ENCODE measurements at regions not wholly inside any gene's neighbourhood (a gene's known extent, or its start where the extent isn't known, plus 50 kb on each side); places are given as distances from the start of the nearest gene placed in this dataset.
"Not testable (repeated sequence)": the region's sequence is repeated elsewhere in the genome, so short reads cannot be mapped to it uniquely, and the experiment has no call there.

- DNase-seq, result no peak
Measured at GRCh38 chr11:90722552-90723190, 499.8 kb upstream of the CHORDC1 start.

GRCh38 chr11:90717522-90717921, 494.7 kb upstream of the CHORDC1 start:
- no peak for DNase-seq

GRCh38 chr11:90705661-90706060, 482.8 kb upstream of the CHORDC1 start:
- DNase-seq, result no peak

- no peak for DNase-seq
Measured at GRCh38 chr11:90704510-90704909, 481.7 kb upstream of the CHORDC1 start.

GRCh38 chr11:90701716-90702115, 478.9 kb upstream of the CHORDC1 start:
- DNase-seq, result no peak

- DNase-seq, result no peak
Measured at GRCh38 chr11:90700789-90701439, 478.1 kb upstream of the CHORDC1 start.

- no peak for DNase-seq
Measured at GRCh38 chr11:90699791-90700400, 477.0 kb upstream of the CHORDC1 start.

GRCh38 chr11:90698238-90698637, 475.4 kb upstream of the CHORDC1 start:
- DNase-seq, result no peak

- not testable (repeated sequence) for DNase-seq
Measured at GRCh38 chr11:90675496-90675895, 452.6 kb upstream of the CHORDC1 start.

- DNase-seq, result no peak
Measured at GRCh38 chr11:90669094-90669493, 446.2 kb upstream of the CHORDC1 start.

- DNase-seq, result no peak
Measured at GRCh38 chr11:90668502-90668901, 445.7 kb upstream of the CHORDC1 start.

GRCh38 chr11:90661233-90661632, 438.4 kb upstream of the CHORDC1 start:
- DNase-seq, result no peak

GRCh38 chr11:90656171-90656570, 433.3 kb upstream of the CHORDC1 start:
- DNase-seq, result no peak

GRCh38 chr11:90650153-90650552, 427.3 kb upstream of the CHORDC1 start:
- DNase-seq, result no peak

GRCh38 chr11:90646706-90647105, 423.9 kb upstream of the CHORDC1 start:
- no peak for DNase-seq

- DNase-seq, result no peak
Measured at GRCh38 chr11:90646266-90646665, 423.4 kb upstream of the CHORDC1 start.

GRCh38 chr11:90639461-90639993, 416.7 kb upstream of the CHORDC1 start:
- DNase-seq, result peak; percentile 49

GRCh38 chr11:90635886-90636285, 413.0 kb upstream of the CHORDC1 start:
- DNase-seq, result no peak

GRCh38 chr11:90635151-90635550, 412.3 kb upstream of the CHORDC1 start:
- peak; percentile 25 for DNase-seq

GRCh38 chr11:90630176-90630575, 407.3 kb upstream of the CHORDC1 start:
- no peak for DNase-seq

GRCh38 chr11:90629229-90629806, 406.5 kb upstream of the CHORDC1 start:
- no peak for DNase-seq

- no peak for DNase-seq
Measured at GRCh38 chr11:90614318-90614717, 391.5 kb upstream of the CHORDC1 start.

- not testable (repeated sequence) for DNase-seq
Measured at GRCh38 chr11:90613037-90613436, 390.2 kb upstream of the CHORDC1 start.

GRCh38 chr11:90606721-90607120, 383.9 kb upstream of the CHORDC1 start:
- no peak for DNase-seq
